SK-N-SH (cell line): ENCODE measurements at regions not wholly inside any gene's neighbourhood (a gene's known extent, or its start where the extent isn't known, plus 50 kb on each side); places are given as distances from the start of the nearest gene placed in this dataset.

Experiments
- CTCF ChIA-PET: fragments of 300-600, 350-600 bp; formaldehyde crosslinking; extraction: SDS; loops from one replicate; lab custom pipeline; 2021; lab: Yijun Ruan, JAX
- POLR2A ChIA-PET: fragments of 350-600 bp; sonication (Branson Sonifier 250); formaldehyde crosslinking; extraction: SDS; loops from one replicate; lab custom pipeline; 2020; ENCODE audit warnings: antibody characterized with exemption, inconsistent platforms; lab: Yijun Ruan, JAX
- DNase-seq: peaks from one replicate; pipeline ENCODE4 v3.0.0; 2012
- H2AFZ ChIP-seq: fragments of 200-600 bp; sonication (generic); 2 replicates; pipeline ENCODE4 v1.8.1; 2016; ENCODE audit warnings: antibody characterized with exemption, mild to moderate bottlenecking, low read depth
- H3F3A ChIP-seq: fragments of 200-600 bp; sonication (generic); replicated peaks from 2 replicates; pipeline ENCODE3; 2016; ENCODE audit warnings: antibody characterized with exemption, mild to moderate bottlenecking; ENCODE audit not compliant: insufficient read depth
- H3K27ac ChIP-seq, 2 experiments: fragments of 200-500 bp in 1 of 2; fragments of 200-600 bp in 1 of 2; sonication (Bioruptor generic) in 1 of 2; sonication (generic), shearing (Covaris generic) in 1 of 2; 2 replicates each; pipeline versions ENCODE4 v1.5.1 to v1.6.1; 2014 to 2016; ENCODE audit warnings: low read depth in 2 of 2, inconsistent platforms in 1 of 2, low read length in 1 of 2, mild to moderate bottlenecking in 1 of 2, mixed read lengths in 1 of 2
- H3K27me3 ChIP-seq: fragments of 200-600 bp; sonication (generic), shearing (Covaris generic); 2 replicates; pipeline ENCODE4 v1.6.1; 2016; ENCODE audit warnings: mixed run types; ENCODE audit not compliant: insufficient read depth
- H3K36me3 ChIP-seq, 2 experiments: fragments of 200-500 bp in 1 of 2; fragments of 200-600 bp in 1 of 2; sonication (Bioruptor generic) in 1 of 2; sonication (generic) in 1 of 2; replicated peaks in 1 of 2; 2 replicates each; pipeline versions ENCODE3 to v1.5.1; 2014 to 2016; ENCODE audit warnings: low read length in 1 of 2, mild to moderate bottlenecking in 1 of 2; ENCODE audit not compliant: insufficient read depth in 2 of 2, control insufficient read depth in 1 of 2
- H3K4me1 ChIP-seq, 2 experiments: fragments of 200-500 bp in 1 of 2; fragments of 200-600 bp in 1 of 2; sonication (Bioruptor generic) in 1 of 2; sonication (generic), shearing (Covaris generic) in 1 of 2; 2 replicates each; pipeline versions ENCODE4 v1.5.1 to v1.6.1; 2014 to 2016; ENCODE audit warnings: low read depth in 1 of 2, low read length in 1 of 2, mixed run types in 1 of 2; ENCODE audit not compliant: insufficient read depth in 2 of 2, control insufficient read depth in 1 of 2
- H3K4me2 ChIP-seq: fragments of 200-600 bp; sonication (generic), shearing (Covaris generic); 2 replicates; pipeline ENCODE4 v1.6.1; 2017; ENCODE audit warnings: mixed run types
- H3K4me3 ChIP-seq, 2 experiments: fragments of 200-500 bp in 1 of 2; fragments of 200-600 bp in 1 of 2; sonication (Bioruptor generic) in 1 of 2; sonication (generic), shearing (Covaris generic) in 1 of 2; 2 replicates each; pipeline versions ENCODE4 v1.5.1 to v1.8.1; 2014 to 2016; ENCODE audit warnings: low read depth in 2 of 2, inconsistent platforms in 1 of 2, low read length in 1 of 2, mild to moderate bottlenecking in 1 of 2, mixed read lengths in 1 of 2, moderate library complexity in 1 of 2
- H3K79me2 ChIP-seq: fragments of 200-600 bp; sonication (generic); 2 replicates; pipeline ENCODE4 v1.8.1; 2017; ENCODE audit warnings: mild to moderate bottlenecking; ENCODE audit not compliant: insufficient read depth
- H3K9ac ChIP-seq: fragments of 200-600 bp; sonication (generic); 2 replicates; pipeline ENCODE4 v1.6.1; 2017; ENCODE audit warnings: mixed run types
- H3K9me2 ChIP-seq: fragments of 200-600 bp; sonication (generic); 2 replicates; pipeline ENCODE4 v1.6.1; 2017; ENCODE audit warnings: mixed run types
- H3K9me3 ChIP-seq: fragments of 200-600 bp; sonication (generic); 2 replicates; pipeline ENCODE4 v1.6.1; 2017; ENCODE audit warnings: mixed run types, mild to moderate bottlenecking, moderate library complexity
- H4K20me1 ChIP-seq: fragments of 200-600 bp; sonication (generic); 2 replicates; pipeline ENCODE4 v1.6.1; 2017; ENCODE audit warnings: mild to moderate bottlenecking, mixed run types; ENCODE audit not compliant: insufficient read depth
- EP300 ChIP-seq, 2 experiments: IDR thresholded peaks; 2 replicates each; pipeline versions ENCODE4 v1.4.0 to v1.6.1; 2012; ENCODE audit warnings: borderline replicate concordance in 1 of 2, low read depth in 1 of 2, low read length in 1 of 2
- EZH2phosphoT487 ChIP-seq: fragments of 200-600 bp; sonication (generic); IDR thresholded peaks from 2 replicates; pipeline ENCODE4 v1.6.1; 2017; ENCODE audit warnings: low read depth, mixed run types, mild to moderate bottlenecking, antibody characterized with exemption, moderate library complexity, borderline replicate concordance
- FOSL2 ChIP-seq: IDR thresholded peaks from 2 replicates; pipeline ENCODE4 v1.4.0; 2012; ENCODE audit warnings: low read depth, mild to moderate bottlenecking, moderate library complexity, borderline replicate concordance
- FOXM1 ChIP-seq: IDR thresholded peaks from 2 replicates; pipeline ENCODE4 v1.4.0; 2012; ENCODE audit warnings: low read depth, mild to moderate bottlenecking
- GATA2 ChIP-seq: sonication (generic); formaldehyde crosslinking; IDR thresholded peaks from 2 replicates; pipeline ENCODE4 v1.5.0; 2020; ENCODE audit warnings: mild to moderate bottlenecking, missing genetic modification reagents
- JUND ChIP-seq: IDR thresholded peaks from 2 replicates; pipeline ENCODE4 v1.4.0; 2012
- NFIC ChIP-seq: IDR thresholded peaks from 2 replicates; pipeline ENCODE4 v1.4.0; 2012; ENCODE audit warnings: borderline replicate concordance
- NRF1 ChIP-seq: IDR thresholded peaks from 2 replicates; pipeline ENCODE4 v1.6.1; 2012; ENCODE audit warnings: low read depth, mild to moderate bottlenecking, low read length
- PBX3 ChIP-seq: IDR thresholded peaks from 2 replicates; pipeline ENCODE4; 2012
- RCOR1 ChIP-seq: fragments of 150-350 bp; IDR thresholded peaks from 2 replicates; pipeline ENCODE4 v1.6.1; 2017; ENCODE audit warnings: antibody characterized with exemption, low read length
- RFX5 ChIP-seq: IDR thresholded peaks from 2 replicates; pipeline ENCODE4 v1.6.1; 2012; ENCODE audit warnings: mild to moderate bottlenecking, improper control_type of control experiment, low read length
- SIN3A ChIP-seq: IDR thresholded peaks from 2 replicates; pipeline ENCODE4 v1.6.1; 2012; ENCODE audit warnings: low read depth, mild to moderate bottlenecking, low read length, moderate library complexity, borderline replicate concordance
- SMC3 ChIP-seq: IDR thresholded peaks from 2 replicates; pipeline ENCODE4 v1.6.1; 2012; ENCODE audit warnings: low read depth, low read length, improper control_type of control experiment
- TAF1 ChIP-seq: IDR thresholded peaks from 2 replicates; pipeline ENCODE4 v1.6.1; 2012; ENCODE audit warnings: low read depth, mild to moderate bottlenecking, low read length, moderate library complexity, borderline replicate concordance
- TCF12 ChIP-seq: IDR thresholded peaks from 2 replicates; pipeline ENCODE4 v1.4.0; 2012
- WGBS: methylation state at CpG from one replicate; pipeline ENCODE4 v1.1.6; 2017; ENCODE audit warnings: low lambda C conversion rate; 5-methylcytosine and 5-hydroxymethylcytosine counted together
- TF ChIP-seq, protein P1 (sequence below): IDR thresholded peaks from 2 replicates; pipeline ENCODE4 v1.6.1; 2012; ENCODE audit warnings: mild to moderate bottlenecking, low read depth, low read length, moderate library complexity
- TF ChIP-seq, protein P2 (sequence below): IDR thresholded peaks from 2 replicates; pipeline ENCODE4 v1.4.0; 2012; ENCODE audit warnings: low read depth, borderline replicate concordance
- TF ChIP-seq, protein P3 (sequence below): fragments of 150-350 bp; IDR thresholded peaks from 2 replicates; pipeline ENCODE4 v1.6.1; 2016; ENCODE audit warnings: mild to moderate bottlenecking, low read depth, low read length

- Histone ChIP-seq H3K4me3 (no peak overlapping the region), H3F3A (no peaks in the 10 kb centered on the region), H2AFZ (no peak overlapping the region), H4K20me1 (no peaks in the 10 kb centered on the region), H3K79me2 (no peaks in the 10 kb centered on the region), H3K9me3 (peaks cover 5% of the 10 kb centered on the region; the same call in 1 of the 2 replicates), H3K27me3 (no peaks in the 10 kb centered on the region), H3K4me1 (no peaks in the 10 kb centered on the region; a peak in 1 of 4 replicates), H3K27ac (no peak overlapping the region), H3K9me2 (no peaks in the 10 kb centered on the region), H3K9ac (no peak overlapping the region), H3K4me2 (no peak overlapping the region), H3K36me3 (no peaks in the 10 kb centered on the region)
- POLR2A ChIA-PET: no interaction called here
- TF ChIP-seq FOXM1 (no peak), SMC3 (no peak), GATA2 (CRISPR knock-in tag) (no peak), RFX5 (no peak), SIN3A (no peak), TAF1 (no peak)
- TF ChIP-seq, protein P1, sequence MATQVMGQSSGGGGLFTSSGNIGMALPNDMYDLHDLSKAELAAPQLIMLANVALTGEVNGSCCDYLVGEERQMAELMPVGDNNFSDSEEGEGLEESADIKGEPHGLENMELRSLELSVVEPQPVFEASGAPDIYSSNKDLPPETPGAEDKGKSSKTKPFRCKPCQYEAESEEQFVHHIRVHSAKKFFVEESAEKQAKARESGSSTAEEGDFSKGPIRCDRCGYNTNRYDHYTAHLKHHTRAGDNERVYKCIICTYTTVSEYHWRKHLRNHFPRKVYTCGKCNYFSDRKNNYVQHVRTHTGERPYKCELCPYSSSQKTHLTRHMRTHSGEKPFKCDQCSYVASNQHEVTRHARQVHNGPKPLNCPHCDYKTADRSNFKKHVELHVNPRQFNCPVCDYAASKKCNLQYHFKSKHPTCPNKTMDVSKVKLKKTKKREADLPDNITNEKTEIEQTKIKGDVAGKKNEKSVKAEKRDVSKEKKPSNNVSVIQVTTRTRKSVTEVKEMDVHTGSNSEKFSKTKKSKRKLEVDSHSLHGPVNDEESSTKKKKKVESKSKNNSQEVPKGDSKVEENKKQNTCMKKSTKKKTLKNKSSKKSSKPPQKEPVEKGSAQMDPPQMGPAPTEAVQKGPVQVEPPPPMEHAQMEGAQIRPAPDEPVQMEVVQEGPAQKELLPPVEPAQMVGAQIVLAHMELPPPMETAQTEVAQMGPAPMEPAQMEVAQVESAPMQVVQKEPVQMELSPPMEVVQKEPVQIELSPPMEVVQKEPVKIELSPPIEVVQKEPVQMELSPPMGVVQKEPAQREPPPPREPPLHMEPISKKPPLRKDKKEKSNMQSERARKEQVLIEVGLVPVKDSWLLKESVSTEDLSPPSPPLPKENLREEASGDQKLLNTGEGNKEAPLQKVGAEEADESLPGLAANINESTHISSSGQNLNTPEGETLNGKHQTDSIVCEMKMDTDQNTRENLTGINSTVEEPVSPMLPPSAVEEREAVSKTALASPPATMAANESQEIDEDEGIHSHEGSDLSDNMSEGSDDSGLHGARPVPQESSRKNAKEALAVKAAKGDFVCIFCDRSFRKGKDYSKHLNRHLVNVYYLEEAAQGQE: no peak
- WGBS: 66% methylated on average over 2 of the region's 2 CpGs
- CTCF ChIA-PET: interaction anchor here (1.2 kb wide), 1 partner anchor 16 kb away, joined by 3 read pairs; no protein-coding TSS in a partner anchor
- no peak for DNase-seq
These were observed 55.7 kb upstream of the CYP1B1 start for GRCh38 chr2:38131676-38132075.

DNA sequence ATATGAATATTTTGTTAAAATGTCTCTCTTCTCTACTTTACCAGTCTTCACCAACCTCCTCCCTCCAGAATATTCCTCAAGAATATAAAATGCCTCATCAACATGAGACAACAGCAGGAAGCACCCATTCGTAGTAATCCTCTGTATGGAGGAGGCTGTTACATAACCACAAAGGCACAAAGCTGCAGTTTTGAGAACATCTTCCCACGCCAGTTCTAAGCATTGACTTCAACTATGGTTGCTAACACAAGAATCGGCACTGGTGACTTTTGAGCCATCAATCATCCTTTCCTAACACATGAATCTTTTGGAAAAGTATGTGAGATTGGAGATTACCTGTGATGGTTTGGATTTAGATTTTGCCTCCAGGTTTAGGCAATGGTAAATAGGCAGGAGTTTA, 54.9 kb upstream of the CYP1B1 start:
- H3K27ac ChIP-seq: no peak overlapping the region
- no peaks in the 10 kb centered on the region for H3K9me2 ChIP-seq
- H4K20me1 ChIP-seq: no peaks in the 10 kb centered on the region
- no peaks in the 10 kb centered on the region for H3F3A ChIP-seq
- 65% methylated on average over 3 of the region's 3 CpGs for WGBS
- H3K79me2 ChIP-seq: no peaks in the 10 kb centered on the region
- H3K4me1 ChIP-seq: no peaks in the 10 kb centered on the region; a peak in 1 of 4 replicates
- H3K9ac ChIP-seq: no peak overlapping the region
- H3K4me3 ChIP-seq: no peak overlapping the region
- H3K36me3 ChIP-seq: no peaks in the 10 kb centered on the region
- POLR2A ChIA-PET: no interaction called here
- CTCF ChIA-PET: interaction anchor here (1.2 kb wide), 1 partner anchor 15 kb away, joined by 3 read pairs; no protein-coding TSS in a partner anchor
- TF ChIP-seq NFIC (no peak), GATA2 (CRISPR knock-in tag) (no peak), RCOR1 (no peak), SMC3 (no peak), PBX3 (no peak), TCF12 (no peak), NRF1 (no peak), EZH2phosphoT487 (no peak), EP300 (IDR thresholded peaks at IDR 0.05; ENCODE audit: borderline replicate concordance in 1 of 2, low read depth in 1 of 2, low read length in 1 of 2) (no peak), JUND (no peak), FOSL2 (no peak)
- TF ChIP-seq, protein P2, sequence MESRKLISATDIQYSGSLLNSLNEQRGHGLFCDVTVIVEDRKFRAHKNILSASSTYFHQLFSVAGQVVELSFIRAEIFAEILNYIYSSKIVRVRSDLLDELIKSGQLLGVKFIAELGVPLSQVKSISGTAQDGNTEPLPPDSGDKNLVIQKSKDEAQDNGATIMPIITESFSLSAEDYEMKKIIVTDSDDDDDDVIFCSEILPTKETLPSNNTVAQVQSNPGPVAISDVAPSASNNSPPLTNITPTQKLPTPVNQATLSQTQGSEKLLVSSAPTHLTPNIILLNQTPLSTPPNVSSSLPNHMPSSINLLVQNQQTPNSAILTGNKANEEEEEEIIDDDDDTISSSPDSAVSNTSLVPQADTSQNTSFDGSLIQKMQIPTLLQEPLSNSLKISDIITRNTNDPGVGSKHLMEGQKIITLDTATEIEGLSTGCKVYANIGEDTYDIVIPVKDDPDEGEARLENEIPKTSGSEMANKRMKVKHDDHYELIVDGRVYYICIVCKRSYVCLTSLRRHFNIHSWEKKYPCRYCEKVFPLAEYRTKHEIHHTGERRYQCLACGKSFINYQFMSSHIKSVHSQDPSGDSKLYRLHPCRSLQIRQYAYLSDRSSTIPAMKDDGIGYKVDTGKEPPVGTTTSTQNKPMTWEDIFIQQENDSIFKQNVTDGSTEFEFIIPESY: no peak
- TF ChIP-seq, protein P3, sequence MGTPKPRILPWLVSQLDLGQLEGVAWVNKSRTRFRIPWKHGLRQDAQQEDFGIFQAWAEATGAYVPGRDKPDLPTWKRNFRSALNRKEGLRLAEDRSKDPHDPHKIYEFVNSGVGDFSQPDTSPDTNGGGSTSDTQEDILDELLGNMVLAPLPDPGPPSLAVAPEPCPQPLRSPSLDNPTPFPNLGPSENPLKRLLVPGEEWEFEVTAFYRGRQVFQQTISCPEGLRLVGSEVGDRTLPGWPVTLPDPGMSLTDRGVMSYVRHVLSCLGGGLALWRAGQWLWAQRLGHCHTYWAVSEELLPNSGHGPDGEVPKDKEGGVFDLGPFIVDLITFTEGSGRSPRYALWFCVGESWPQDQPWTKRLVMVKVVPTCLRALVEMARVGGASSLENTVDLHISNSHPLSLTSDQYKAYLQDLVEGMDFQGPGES: no peak
- no peak overlapping the region for H3K4me2 ChIP-seq
- H3K27me3 ChIP-seq: no peaks in the 10 kb centered on the region
- no peak overlapping the region for H2AFZ ChIP-seq
- no peak for DNase-seq
- H3K9me3 ChIP-seq: peaks cover 7% of the 10 kb centered on the region; the same call in 1 of the 2 replicates
